DMS153 (cell line): ENCODE measurements at regions not wholly inside any gene's neighbourhood (a gene's known extent, or its start where the extent isn't known, plus 50 kb on each side); places are given as distances from the start of the nearest gene placed in this dataset.
"Not testable (repeated sequence)": the region's sequence is repeated elsewhere in the genome, so short reads cannot be mapped to it uniquely, and the experiment has no call there.

Source experiments
- DNase-seq: peaks from one replicate; lab custom pipeline; 2025; lab: John Stamatoyannopoulos, UW

GRCh38 chr5:1731091-1731639 lies 68.5 kb downstream of the MRPL36 start:
- DNase-seq: no peak

- no peak for DNase-seq
These were observed 69.2 kb downstream of the MRPL36 start for GRCh38 chr5:1730487-1730847.

- DNase-seq: no peak
These were observed 69.8 kb downstream of the MRPL36 start for GRCh38 chr5:1729641-1730486.

- no peak for DNase-seq
These were observed 70.8 kb downstream of the MRPL36 start for GRCh38 chr5:1728846-1729245.

GRCh38 chr5:1727571-1727970 lies 72.1 kb downstream of the MRPL36 start:
- no peak for DNase-seq

- DNase-seq: no peak
These were observed 72.7 kb downstream of the MRPL36 start for GRCh38 chr5:1726956-1727355.

GRCh38 chr5:1726469-1726865 lies 73.2 kb downstream of the MRPL36 start:
- no peak for DNase-seq

GRCh38 chr5:1725641-1726468 lies 73.8 kb downstream of the MRPL36 start:
- DNase-seq: no peak

GRCh38 chr5:1724822-1725602 lies 74.6 kb downstream of the MRPL36 start:
- no peak for DNase-seq

- no peak for DNase-seq
These were observed 75.4 kb downstream of the MRPL36 start for GRCh38 chr5:1723957-1724821.

GRCh38 chr5:1723476-1723875 lies 76.2 kb downstream of the MRPL36 start:
- DNase-seq: no peak

GRCh38 chr5:1722877-1723276 lies 76.8 kb downstream of the MRPL36 start:
- DNase-seq: no peak

- DNase-seq: no peak
These were observed 79.1 kb downstream of the MRPL36 start for GRCh38 chr5:1720396-1721110.

GRCh38 chr5:1719860-1720259 lies 79.8 kb downstream of the MRPL36 start:
- no peak for DNase-seq

- DNase-seq: no peak
These were observed 81.0 kb downstream of the MRPL36 start for GRCh38 chr5:1718669-1719068.

- DNase-seq: not testable (repeated sequence)
These were observed 89.5 kb downstream of the MRPL36 start for GRCh38 chr5:1710091-1710490.

- no peak for DNase-seq
These were observed 90.3 kb downstream of the MRPL36 start for GRCh38 chr5:1709171-1709803.

GRCh38 chr5:1708592-1709141 lies 91.0 kb downstream of the MRPL36 start:
- no peak for DNase-seq

GRCh38 chr5:1707467-1707866 lies 92.2 kb downstream of the MRPL36 start:
- no peak for DNase-seq

GRCh38 chr5:1706428-1706827 lies 93.2 kb downstream of the MRPL36 start:
- no peak for DNase-seq
